IMR-90 (cell line): ENCODE measurements at regions not wholly inside any gene's neighbourhood (a gene's known extent, or its start where the extent isn't known, plus 50 kb on each side); places are given as distances from the start of the nearest gene placed in this dataset.
A peak's percentile ranks its signal among the peaks of the same experiment; 100 is the strongest.

Experiments used
- ATAC-seq: fragments of 200-7000 bp; cut with Tn5 transposase; 2 replicates; pipeline ENCODE4 v1.9.1; 2020; ENCODE audit warnings: low read depth, mild to moderate bottlenecking, moderate library complexity
- BruUV-seq: library from RNA; stranded (reverse); fragments of 400-500 nt; replicated peaks from 2 replicates; lab custom pipeline; 2021; lab: Mats Ljungman, UMichigan
- CTCF ChIA-PET: fragments of 300-600 bp; formaldehyde crosslinking; extraction: SDS; loops from one replicate; lab custom pipeline; 2021; ENCODE audit warnings: antibody characterized with exemption; lab: Yijun Ruan, JAX
- POLR2A ChIA-PET: fragments of 300-600 bp; sonication (Branson Sonifier 250); formaldehyde crosslinking; loops from one replicate; lab custom pipeline; 2022; ENCODE audit warnings: antibody characterized with exemption; ENCODE audit not compliant: unreplicated experiment; lab: Charles Lee
- DNase-seq: peaks from one replicate; pipeline ENCODE4 v3.0.0; 2013
- H2AFZ ChIP-seq: replicated peaks from 2 replicates; pipeline ENCODE3; 2013; ENCODE audit warnings: low read length, mild to moderate bottlenecking; ENCODE audit not compliant: poor library complexity
- H2AK5ac ChIP-seq: 2 replicates; pipeline ENCODE4 v1.6.1; 2013; ENCODE audit warnings: low read depth, low read length, inconsistent platforms
- H2AK9ac ChIP-seq: replicated peaks from 2 replicates; pipeline ENCODE3; 2013; ENCODE audit warnings: mild to moderate bottlenecking, low read depth, low read length, moderate library complexity; ENCODE audit not compliant: poor library complexity
- H2BK120ac ChIP-seq: 2 replicates; pipeline ENCODE4 v1.6.1; 2013; ENCODE audit warnings: low read depth, low read length, inconsistent platforms
- H2BK15ac ChIP-seq: 3 replicates; pipeline ENCODE4 v1.6.1; 2013; ENCODE audit warnings: low read depth, low read length, inconsistent platforms
- H2BK20ac ChIP-seq: 2 replicates; pipeline ENCODE4 v1.6.1; 2013; ENCODE audit warnings: low read depth, mild to moderate bottlenecking, inconsistent platforms, low read length, moderate library complexity
- H2BK5ac ChIP-seq: 2 replicates; pipeline ENCODE4 v1.6.1; 2013; ENCODE audit warnings: mild to moderate bottlenecking, low read depth, low read length, inconsistent platforms; ENCODE audit not compliant: poor library complexity, severe bottlenecking
- H3K14ac ChIP-seq: replicated peaks from 2 replicates; pipeline ENCODE4 v1.6.1; 2013; ENCODE audit warnings: low read depth, low read length, inconsistent platforms
- H3K18ac ChIP-seq: 2 replicates; pipeline ENCODE4 v1.6.1; 2013; ENCODE audit warnings: low read depth, low read length, control low read depth
- H3K23ac ChIP-seq: 2 replicates; pipeline ENCODE4 v1.6.1; 2013; ENCODE audit warnings: low read depth, low read length, inconsistent platforms
- H3K27ac ChIP-seq: 2 replicates; pipeline ENCODE4 v1.5.1; 2013; ENCODE audit warnings: mild to moderate bottlenecking, control low read depth, low read length; ENCODE audit not compliant: insufficient read depth
- H3K27me3 ChIP-seq: 2 replicates; pipeline ENCODE4 v1.6.1; 2013; ENCODE audit warnings: low read length; ENCODE audit not compliant: control insufficient read depth, insufficient read depth
- H3K36me3 ChIP-seq: 2 replicates; pipeline ENCODE4 v1.6.1; 2013; ENCODE audit warnings: low read length, mixed read lengths; ENCODE audit not compliant: control insufficient read depth, insufficient read depth
- H3K4ac ChIP-seq: 2 replicates; pipeline ENCODE4 v1.6.1; 2013; ENCODE audit warnings: low read depth, low read length, inconsistent platforms
- H3K4me1 ChIP-seq: 2 replicates; pipeline ENCODE4 v1.6.1; 2013; ENCODE audit warnings: low read length, mixed read lengths; ENCODE audit not compliant: control insufficient read depth, insufficient read depth
- H3K4me2 ChIP-seq: 2 replicates; pipeline ENCODE4 v1.6.1; 2013; ENCODE audit warnings: low read depth, mild to moderate bottlenecking, control low read depth, low read length, moderate library complexity
- H3K4me3 ChIP-seq: 2 replicates; pipeline ENCODE4 v1.5.1; 2013; ENCODE audit warnings: low read depth, mild to moderate bottlenecking, control low read depth, low read length, moderate library complexity; ENCODE audit not compliant: insufficient read depth
- H3K56ac ChIP-seq: 2 replicates; pipeline ENCODE4 v1.6.1; 2013; ENCODE audit warnings: low read length, inconsistent platforms; ENCODE audit not compliant: insufficient read depth; ENCODE audit errors: extremely low read depth
- H3K79me1 ChIP-seq, 2 experiments: 2 replicates each; pipeline ENCODE4 v1.6.1; 2013; ENCODE audit warnings: low read length in 2 of 2, inconsistent platforms in 1 of 2, low read depth in 1 of 2
- H3K9ac ChIP-seq: 2 replicates; pipeline ENCODE4 v1.6.1; 2013; ENCODE audit warnings: low read depth, low read length, control low read depth
- H3K9me1 ChIP-seq: 2 replicates; pipeline ENCODE4 v1.6.1; 2013; ENCODE audit warnings: low read length, inconsistent platforms; ENCODE audit not compliant: insufficient read depth
- H3K9me3 ChIP-seq: 2 replicates; pipeline ENCODE4 v1.6.1; 2013; ENCODE audit warnings: low read length; ENCODE audit not compliant: control insufficient read depth, insufficient read depth
- H4K20me1 ChIP-seq: 2 replicates; pipeline ENCODE4 v1.6.1; 2013; ENCODE audit warnings: low read length, inconsistent platforms; ENCODE audit not compliant: insufficient read depth
- H4K5ac ChIP-seq: 2 replicates; pipeline ENCODE4 v1.6.1; 2013; ENCODE audit warnings: mild to moderate bottlenecking, low read depth, low read length, control low read depth
- H4K8ac ChIP-seq, 2 experiments: 2 replicates each; pipeline ENCODE4 v1.6.1; 2013; ENCODE audit warnings: low read depth in 2 of 2, low read length in 2 of 2, control low read depth in 1 of 2, inconsistent platforms in 1 of 2
- H4K91ac ChIP-seq: 2 replicates; pipeline ENCODE4 v1.6.1; 2013; ENCODE audit warnings: low read depth, low read length, inconsistent platforms; ENCODE audit not compliant: insufficient read depth
- CEBPB ChIP-seq: IDR thresholded peaks from 2 replicates; pipeline ENCODE4 v1.6.1; 2012; ENCODE audit warnings: low read depth, low read length, improper control_type of control experiment
- MAZ ChIP-seq: IDR thresholded peaks from 2 replicates; pipeline ENCODE4 v1.6.1; 2012; ENCODE audit warnings: low read depth, mild to moderate bottlenecking, low read length, improper control_type of control experiment, moderate library complexity, borderline replicate concordance
- MXI1 ChIP-seq: IDR thresholded peaks from 2 replicates; pipeline ENCODE4 v1.6.1; 2012; ENCODE audit warnings: low read depth, mild to moderate bottlenecking, low read length, moderate library complexity, borderline replicate concordance
- RCOR1 ChIP-seq: IDR thresholded peaks from 2 replicates; pipeline ENCODE4 v1.6.1; 2012; ENCODE audit warnings: mild to moderate bottlenecking, low read length, improper control_type of control experiment; ENCODE audit not compliant: insufficient replicate concordance
- SMC3 ChIP-seq: fragments of 150-350 bp; IDR thresholded peaks from 2 replicates; pipeline ENCODE4 v1.6.1; 2016; ENCODE audit warnings: low read depth, mild to moderate bottlenecking, antibody characterized with exemption, low read length, moderate library complexity
- WGBS, 2 experiments: methylation state at CpG; one replicate each; pipeline versions ENCODE4 v1.1.5 to v1.1.7; 2013; ENCODE audit warnings: missing lambda C conversion rate in 2 of 2; ENCODE audit not compliant: insufficient read length in 1 of 2; ENCODE audit errors: extremely low coverage in 2 of 2; 5-methylcytosine and 5-hydroxymethylcytosine counted together
- dilution Hi-C: fragments of 300-500 bp; cut with HindIII; formaldehyde crosslinking; loops from one replicate; pipeline ENCODE4 v1.14.3; 2018; ENCODE audit warnings: low sequenced_read_pairs; ENCODE audit not compliant: unreplicated experiment
- in situ Hi-C: fragments of 300-500 bp; cut with MboI; formaldehyde crosslinking; loops from 3 replicates; pipeline ENCODE4 v1.14.3; 2019; ENCODE audit warnings: low sequenced_read_pairs, inconsistent platforms, mixed read lengths
- intact Hi-C: fragments of 100-400 bp; cut with micrococcal nuclease; formaldehyde crosslinking; loops from 2 replicates; pipeline ENCODE4 v1.10.0; 2022
- TF ChIP-seq, protein P1 (sequence below): fragments of 150-350 bp; IDR thresholded peaks from 2 replicates; pipeline ENCODE4 v1.6.1; 2016; ENCODE audit warnings: low read depth, mild to moderate bottlenecking, low read length, moderate library complexity, borderline replicate concordance
- TF ChIP-seq, protein P2 (sequence below): conservative IDR thresholded peaks from 2 replicates; pipeline ENCODE4 v1.5.1; 2012; ENCODE audit warnings: mild to moderate bottlenecking, low read depth, low read length, improper control_type of control experiment

DNA sequence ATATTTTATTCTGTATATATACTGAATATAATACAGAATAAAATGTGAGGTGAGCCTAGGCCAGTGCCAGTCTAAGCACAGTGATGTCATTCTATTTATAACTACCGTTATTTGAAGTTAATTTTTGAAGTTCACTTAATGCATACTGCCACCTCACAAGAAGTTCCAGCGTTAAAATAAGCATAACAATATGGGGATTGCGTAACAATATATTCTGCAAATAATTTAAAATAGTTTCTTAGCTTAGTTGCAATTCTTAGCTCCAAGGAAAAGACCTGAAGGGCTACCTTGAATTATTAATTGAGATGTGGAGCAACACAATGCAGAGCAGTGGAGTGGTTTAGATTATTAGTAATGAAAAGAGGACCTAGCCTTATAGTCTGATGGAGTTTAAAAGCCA lies 390.5 kb upstream of the ROBO1 start:
- Histone ChIP-seq H3K9ac (no peak overlapping the region), H2BK5ac (no peak overlapping the region), H3K23ac (no peak overlapping the region), H3K4me3 (no peak overlapping the region), H2BK15ac (no peak overlapping the region), H3K27ac (no peak overlapping the region), H2BK20ac (no peak overlapping the region), H4K8ac (no peak overlapping the region), H3K4me1 (no peaks in the 10 kb centered on the region), H3K18ac (no peak overlapping the region), H3K14ac (no peak overlapping the region), H3K4ac (no peak overlapping the region), H4K5ac (no peak overlapping the region), H2BK120ac (no peak overlapping the region), H2AK5ac (no peak overlapping the region), H4K20me1 (no peaks in the 10 kb centered on the region), H3K9me3 (no peaks in the 10 kb centered on the region; the same call in 1 of the 2 replicates), H3K79me1 (no peaks in the 10 kb centered on the region), H3K56ac (no peak overlapping the region), H3K4me2 (no peak overlapping the region), H3K36me3 (no peaks in the 10 kb centered on the region), H3K9me1 (no peaks in the 10 kb centered on the region), H3K27me3 (no peaks in the 10 kb centered on the region), H2AK9ac (no peak overlapping the region), H4K91ac (no peak overlapping the region), H2AFZ (no peak overlapping the region)
- intact Hi-C loops, result no loop called here
- CTCF ChIA-PET, result no interaction called here
- DNase-seq (no peak), ATAC-seq (no peak)
- WGBS, 2 experiments, result no CpG with 5 or more reads among the region's 3 CpGs
- no TSS peak for BruUV-seq
- in situ Hi-C loops, result no loop called here
- dilution Hi-C loops, result no loop called here
- peak; percentile 81 for TF ChIP-seq CEBPB
- TF ChIP-seq, protein P1, sequence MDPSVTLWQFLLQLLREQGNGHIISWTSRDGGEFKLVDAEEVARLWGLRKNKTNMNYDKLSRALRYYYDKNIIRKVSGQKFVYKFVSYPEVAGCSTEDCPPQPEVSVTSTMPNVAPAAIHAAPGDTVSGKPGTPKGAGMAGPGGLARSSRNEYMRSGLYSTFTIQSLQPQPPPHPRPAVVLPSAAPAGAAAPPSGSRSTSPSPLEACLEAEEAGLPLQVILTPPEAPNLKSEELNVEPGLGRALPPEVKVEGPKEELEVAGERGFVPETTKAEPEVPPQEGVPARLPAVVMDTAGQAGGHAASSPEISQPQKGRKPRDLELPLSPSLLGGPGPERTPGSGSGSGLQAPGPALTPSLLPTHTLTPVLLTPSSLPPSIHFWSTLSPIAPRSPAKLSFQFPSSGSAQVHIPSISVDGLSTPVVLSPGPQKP, result no peak
- no peak for TF ChIP-seq SMC3
- TF ChIP-seq, protein P2, sequence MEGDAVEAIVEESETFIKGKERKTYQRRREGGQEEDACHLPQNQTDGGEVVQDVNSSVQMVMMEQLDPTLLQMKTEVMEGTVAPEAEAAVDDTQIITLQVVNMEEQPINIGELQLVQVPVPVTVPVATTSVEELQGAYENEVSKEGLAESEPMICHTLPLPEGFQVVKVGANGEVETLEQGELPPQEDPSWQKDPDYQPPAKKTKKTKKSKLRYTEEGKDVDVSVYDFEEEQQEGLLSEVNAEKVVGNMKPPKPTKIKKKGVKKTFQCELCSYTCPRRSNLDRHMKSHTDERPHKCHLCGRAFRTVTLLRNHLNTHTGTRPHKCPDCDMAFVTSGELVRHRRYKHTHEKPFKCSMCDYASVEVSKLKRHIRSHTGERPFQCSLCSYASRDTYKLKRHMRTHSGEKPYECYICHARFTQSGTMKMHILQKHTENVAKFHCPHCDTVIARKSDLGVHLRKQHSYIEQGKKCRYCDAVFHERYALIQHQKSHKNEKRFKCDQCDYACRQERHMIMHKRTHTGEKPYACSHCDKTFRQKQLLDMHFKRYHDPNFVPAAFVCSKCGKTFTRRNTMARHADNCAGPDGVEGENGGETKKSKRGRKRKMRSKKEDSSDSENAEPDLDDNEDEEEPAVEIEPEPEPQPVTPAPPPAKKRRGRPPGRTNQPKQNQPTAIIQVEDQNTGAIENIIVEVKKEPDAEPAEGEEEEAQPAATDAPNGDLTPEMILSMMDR, result no peak
- TF ChIP-seq MXI1, result no peak
- TF ChIP-seq RCOR1, result no peak
- TF ChIP-seq MAZ, result no peak
- POLR2A ChIA-PET, result no interaction called here
